DMS153 treated with DMSO at 0.1 percent for 48 hours (cell line): ENCODE measurements at regions not wholly inside any gene's neighbourhood (a gene's known extent, or its start where the extent isn't known, plus 50 kb on each side); places are given as distances from the start of the nearest gene placed in this dataset.
"Not testable (repeated sequence)": the region's sequence is repeated elsewhere in the genome, so short reads cannot be mapped to it uniquely, and the experiment has no call there.

ENCODE experiments used
- DNase-seq: peaks from one replicate; lab custom pipeline; 2025; ENCODE audit not compliant: unreplicated experiment; lab: John Stamatoyannopoulos, UW

- DNase-seq: no peak
These were observed 70.0 kb upstream of the PAX7 start for GRCh38 chr1:18560692-18561091.

- DNase-seq: no peak
These were observed 68.7 kb upstream of the PAX7 start for GRCh38 chr1:18561967-18562366.

- DNase-seq: no peak
These were observed 66.0 kb upstream of the PAX7 start for GRCh38 chr1:18564676-18565075.

- DNase-seq: no peak
These were observed 65.3 kb upstream of the PAX7 start for GRCh38 chr1:18565321-18565720.

- DNase-seq: no peak
These were observed 62.2 kb upstream of the PAX7 start for GRCh38 chr1:18568489-18568888.

- DNase-seq: no peak
These were observed 61.4 kb upstream of the PAX7 start for GRCh38 chr1:18569251-18569650.

GRCh38 chr1:18569811-18570545, 60.7 kb upstream of the PAX7 start:
- DNase-seq: peak; percentile 9

GRCh38 chr1:18571275-18571674, 59.4 kb upstream of the PAX7 start:
- no peak for DNase-seq

- DNase-seq: no peak
These were observed 58.4 kb upstream of the PAX7 start for GRCh38 chr1:18572022-18572880.

GRCh38 chr1:18573170-18573569, 57.5 kb upstream of the PAX7 start:
- DNase-seq: no peak

GRCh38 chr1:18574754-18575153, 55.9 kb upstream of the PAX7 start:
- DNase-seq: no peak

GRCh38 chr1:18575620-18576019, 55.0 kb upstream of the PAX7 start:
- DNase-seq: no peak

- no peak for DNase-seq
These were observed 52.4 kb upstream of the PAX7 start for GRCh38 chr1:18578271-18578670.

- DNase-seq: not testable (repeated sequence)
These were observed 51.4 kb upstream of the PAX7 start for GRCh38 chr1:18579267-18579666.

- DNase-seq: no peak
These were observed 50.6 kb upstream of the PAX7 start for GRCh38 chr1:18580047-18580446.

- no peak for DNase-seq
These were observed 49.8 kb upstream of the PAX7 start for GRCh38 chr1:18580691-18581419.
